Suppressor macrophage treated with lipopolysaccharide for 1 hour (primary cell): ENCODE measurements at regions not wholly inside any gene's neighbourhood (a gene's known extent, or its start where the extent isn't known, plus 50 kb on each side); places are given as distances from the start of the nearest gene placed in this dataset.
A peak's percentile ranks its signal among the peaks of the same experiment; 100 is the strongest.
"Not testable (repeated sequence)": the region's sequence is repeated elsewhere in the genome, so short reads cannot be mapped to it uniquely, and the experiment has no call there.

Experiments
- DNase-seq, 3 donors: peaks; one replicate each; pipeline ENCODE4 v3.0.0-alpha.2; 2020 to 2022

DNA sequence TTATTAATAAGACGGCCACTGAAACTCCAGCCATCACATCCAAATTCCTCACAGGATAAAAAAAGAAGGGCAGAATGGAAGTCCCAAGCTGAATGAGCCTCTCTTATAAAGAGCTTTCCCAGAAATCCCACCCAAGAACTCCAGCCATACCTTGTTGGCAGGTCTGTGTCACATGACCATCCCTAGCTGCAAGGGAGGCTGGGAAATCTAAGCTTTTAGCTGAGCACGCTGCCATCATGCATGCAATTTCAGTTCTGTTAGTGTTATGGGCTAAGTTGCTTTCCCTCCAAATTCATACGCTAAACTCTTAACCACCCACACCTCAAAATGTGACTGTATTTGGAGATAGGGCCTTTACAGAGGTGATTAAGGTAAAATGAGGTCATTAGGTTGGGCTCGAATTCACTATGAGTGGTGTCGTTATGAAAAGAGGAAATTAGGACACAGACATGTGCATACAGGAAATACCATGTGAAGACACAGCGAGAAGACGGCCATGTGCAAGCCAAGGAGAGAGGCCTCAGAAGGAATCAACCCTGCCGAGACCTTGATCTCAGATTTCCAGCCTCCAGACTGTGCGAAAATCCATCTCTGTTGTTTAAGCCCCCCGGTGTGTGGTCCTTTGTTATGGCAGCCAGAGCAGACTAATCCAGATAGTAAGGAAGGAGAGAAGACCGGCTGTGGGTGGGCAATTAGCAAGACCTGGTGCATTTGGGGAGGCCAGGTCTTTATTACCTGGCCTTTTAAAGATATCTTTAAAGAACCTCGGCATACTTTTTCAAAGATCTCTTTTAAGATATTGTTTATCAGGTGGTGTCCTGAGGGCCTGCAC, 317.6 kb downstream of the BCOR start:
- peak in 2 of 3 donors; percentile 41 to 49 for DNase-seq

- no peak for DNase-seq
These were observed 315.5 kb downstream of the BCOR start for GRCh38 chrX:39782276-39782675.

- no peak for DNase-seq
These were observed 309.8 kb downstream of the BCOR start for GRCh38 chrX:39787999-39788398.

- peak; percentile 37 to 57 (median 38) for DNase-seq
These were observed 309.2 kb downstream of the BCOR start for GRCh38 chrX:39788521-39788920.

DNA sequence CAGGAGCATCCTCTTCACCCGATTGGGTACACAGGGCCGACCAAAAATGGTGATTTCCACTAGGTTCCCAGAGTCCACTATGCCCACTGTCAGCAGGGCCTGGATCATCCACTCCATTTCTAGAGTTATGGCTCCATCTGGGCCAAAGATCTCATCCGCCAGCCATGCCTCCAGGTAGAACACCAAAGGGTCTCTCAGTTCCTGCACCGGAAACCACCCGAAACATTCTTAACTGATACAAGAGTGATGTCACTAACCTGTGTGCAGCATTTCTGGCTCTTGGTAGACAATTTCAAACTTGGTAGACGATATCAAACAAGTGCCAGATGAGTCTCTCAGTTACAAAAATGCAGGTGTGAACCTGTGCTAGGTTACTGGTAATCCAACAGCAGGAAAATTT, 306.1 kb downstream of the BCOR start:
- no peak for DNase-seq

GRCh38 chrX:39795605-39796004, 302.2 kb downstream of the BCOR start:
- DNase-seq: no peak

- DNase-seq: peak in 1 of 3 donors; percentile 26
These were observed 300.9 kb downstream of the BCOR start for GRCh38 chrX:39796856-39797255.

- not testable (repeated sequence) for DNase-seq
These were observed 299.3 kb downstream of the BCOR start for GRCh38 chrX:39798488-39798887.

GRCh38 chrX:39802354-39802753, 295.4 kb downstream of the BCOR start:
- DNase-seq: no peak

- DNase-seq: no peak
These were observed 294.9 kb downstream of the BCOR start for GRCh38 chrX:39802908-39803307.

- DNase-seq: no peak
These were observed 292.7 kb downstream of the BCOR start for GRCh38 chrX:39805022-39805421.

- no peak for DNase-seq
These were observed 291.9 kb downstream of the BCOR start for GRCh38 chrX:39805825-39806224.

GRCh38 chrX:39808471-39808917, 289.3 kb downstream of the BCOR start:
- DNase-seq: no peak

- DNase-seq: peak; percentile 58 to 86 (median 73)
These were observed 288.4 kb downstream of the BCOR start for GRCh38 chrX:39809331-39809730.

DNA sequence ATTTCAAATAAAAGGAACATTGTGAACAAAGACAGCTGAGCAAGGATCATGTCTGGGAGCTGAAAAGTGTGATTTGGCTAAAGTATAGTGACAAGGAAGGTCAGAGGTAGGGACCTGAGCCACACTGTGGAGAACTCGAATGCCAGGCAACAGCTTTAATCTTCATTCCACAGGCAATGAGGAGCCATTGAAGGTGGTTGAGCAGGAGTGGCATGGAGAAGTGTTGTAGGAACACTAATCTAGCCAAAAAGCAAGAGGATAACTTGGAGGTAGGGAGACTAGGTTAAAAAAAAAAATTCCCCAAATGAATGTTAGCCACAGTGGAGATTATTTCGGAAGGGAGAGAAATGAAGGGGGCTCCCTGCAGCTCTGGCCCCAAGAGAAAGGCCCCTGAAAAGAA, 286.9 kb downstream of the BCOR start:
- DNase-seq: no peak

DNA sequence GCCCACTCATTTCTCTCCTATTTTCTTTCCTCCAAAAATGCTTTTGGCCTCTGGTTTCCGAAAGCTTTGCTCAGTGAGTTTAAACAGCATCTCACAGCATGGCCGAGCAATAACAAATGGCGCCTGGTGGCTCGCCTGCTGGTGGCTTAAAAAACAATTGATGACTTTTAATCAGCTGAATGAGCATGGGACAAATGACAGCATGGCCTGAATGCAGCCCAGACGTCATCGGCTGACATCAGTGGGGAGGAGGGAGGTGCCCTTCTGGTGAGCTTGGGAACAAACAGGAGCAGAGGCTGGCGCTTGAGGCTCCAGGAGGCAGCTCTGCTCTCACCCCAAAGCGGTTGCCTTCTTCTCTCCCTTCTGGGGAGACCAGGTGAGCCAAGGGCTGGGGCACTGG, 286.4 kb downstream of the BCOR start:
- peak in 2 of 3 donors; percentile 23 to 28 for DNase-seq

GRCh38 chrX:39813631-39814277, 284.0 kb downstream of the BCOR start:
- no peak for DNase-seq

GRCh38 chrX:39814391-39814790, 283.4 kb downstream of the BCOR start:
- peak; percentile 38 to 52 (median 41) for DNase-seq

DNA sequence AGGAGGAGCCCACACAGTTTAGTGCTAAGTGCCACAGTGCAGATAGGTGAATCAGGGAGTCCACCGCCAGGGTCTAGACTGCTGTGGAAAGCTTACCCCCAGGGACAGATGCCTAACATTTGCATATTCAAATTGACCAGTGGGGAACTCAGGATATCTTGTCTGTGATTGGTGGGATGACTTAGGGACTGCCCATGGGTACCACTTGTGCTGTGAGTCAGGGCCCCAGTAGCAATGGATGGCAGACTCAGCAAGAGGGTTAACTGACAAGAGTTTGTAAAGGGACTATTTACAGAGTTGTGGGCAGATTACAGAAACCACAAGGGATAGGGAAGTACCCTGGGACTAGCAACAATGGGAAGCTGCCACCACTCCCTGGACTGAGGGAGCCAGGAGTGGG, 282.1 kb downstream of the BCOR start:
- DNase-seq: peak; percentile 77 to 87 (median 79)

GRCh38 chrX:39816871-39817731, 280.7 kb downstream of the BCOR start:
- peak; percentile 32 to 42 (median 41) for DNase-seq

GRCh38 chrX:39817754-39818470, 279.8 kb downstream of the BCOR start:
- DNase-seq: no peak

GRCh38 chrX:39818750-39819149, 279.0 kb downstream of the BCOR start:
- no peak for DNase-seq
